Fibroblast of skin of left quadriceps (primary cell): ENCODE measurements at regions not wholly inside any gene's neighbourhood (a gene's known extent, or its start where the extent isn't known, plus 50 kb on each side); places are given as distances from the start of the nearest gene placed in this dataset.
"Not testable (repeated sequence)": the region's sequence is repeated elsewhere in the genome, so short reads cannot be mapped to it uniquely, and the experiment has no call there.

Experiments used
- DNase-seq, 2 experiments: peaks; one replicate each; pipeline ENCODE4 v3.0.0-alpha.2; 2013; ENCODE audit warnings: low read depth in 2 of 2

- no peak for DNase-seq
These were observed 658.0 kb upstream of the DPPA4 start for GRCh38 chr3:109995377-109995776.

- not testable (repeated sequence) for DNase-seq
These were observed 664.6 kb upstream of the DPPA4 start for GRCh38 chr3:110001905-110002304.

- no peak for DNase-seq
These were observed 669.6 kb upstream of the DPPA4 start for GRCh38 chr3:110006913-110007312.

- no peak for DNase-seq
These were observed 678.1 kb upstream of the DPPA4 start for GRCh38 chr3:110015231-110015963.

- no peak for DNase-seq
These were observed 679.0 kb upstream of the DPPA4 start for GRCh38 chr3:110016235-110016815.

- DNase-seq: no peak
These were observed 680.0 kb upstream of the DPPA4 start for GRCh38 chr3:110017304-110017703.

- DNase-seq: no peak
These were observed 684.3 kb upstream of the DPPA4 start for GRCh38 chr3:110021659-110022058.

- not testable (repeated sequence) for DNase-seq
These were observed 685.7 kb upstream of the DPPA4 start for GRCh38 chr3:110023022-110023421.

- DNase-seq: no peak
These were observed 689.1 kb upstream of the DPPA4 start for GRCh38 chr3:110026421-110026820.

GRCh38 chr3:110027446-110028080 lies 690.2 kb upstream of the DPPA4 start:
- peak; percentile 41 to 48 for DNase-seq

- no peak for DNase-seq
These were observed 694.6 kb upstream of the DPPA4 start for GRCh38 chr3:110031975-110032374.

GRCh38 chr3:110059431-110059830 lies 722.1 kb upstream of the DPPA4 start:
- DNase-seq: no peak

- peak in 1 of 2 experiments; percentile 5 for DNase-seq
These were observed 725.4 kb upstream of the DPPA4 start for GRCh38 chr3:110062716-110063115.

- DNase-seq: no peak
These were observed 725.8 kb upstream of the DPPA4 start for GRCh38 chr3:110063178-110063577.

GRCh38 chr3:110066206-110066605 lies 728.9 kb upstream of the DPPA4 start:
- no peak for DNase-seq

GRCh38 chr3:110067527-110067926 lies 730.2 kb upstream of the DPPA4 start:
- DNase-seq: no peak

- DNase-seq: no peak
These were observed 732.4 kb upstream of the DPPA4 start for GRCh38 chr3:110069761-110070160.

- DNase-seq: no peak
These were observed 733.0 kb upstream of the DPPA4 start for GRCh38 chr3:110070161-110070916.

- no peak for DNase-seq
These were observed 736.7 kb upstream of the DPPA4 start for GRCh38 chr3:110074095-110074494.

GRCh38 chr3:110077093-110077492 lies 739.7 kb upstream of the DPPA4 start:
- DNase-seq: no peak

GRCh38 chr3:110093411-110093810 lies 756.1 kb upstream of the DPPA4 start:
- no peak for DNase-seq

GRCh38 chr3:110093812-110094401 lies 756.6 kb upstream of the DPPA4 start:
- DNase-seq: no peak
